Omental fat pad (tissue), 3 donors: ENCODE measurements at regions not wholly inside any gene's neighbourhood (a gene's known extent, or its start where the extent isn't known, plus 50 kb on each side); places are given as distances from the start of the nearest gene placed in this dataset.

Experiments used
- ATAC-seq: fragments of 150-250 bp; one replicate; pipeline ENCODE4 v1.9.1; 2016; ENCODE audit warnings: mild to moderate bottlenecking, moderate library complexity; ENCODE audit not compliant: low FRiP score
- DNase-seq: peaks from one replicate; pipeline ENCODE4 v3.0.0-alpha.2; 2019; ENCODE audit warnings: low spot score
- CTCF ChIP-seq, 3 donors: fragments of 450-650 bp; IDR thresholded peaks; one replicate each; pipeline ENCODE4 v1.5.1; 2016 to 2017; ENCODE audit warnings: antibody characterized with exemption in 3 of 3, mild to moderate bottlenecking in 3 of 3, moderate library complexity in 2 of 3

GRCh38 chr2:557635-558301, 119.4 kb downstream of the TMEM18 start:
- DNase-seq, result no peak
- no peak for TF ChIP-seq CTCF (IDR thresholded peaks at IDR 0.05)
- ATAC-seq, result no peak

GRCh38 chr2:556485-556884, 120.7 kb downstream of the TMEM18 start:
- TF ChIP-seq CTCF (IDR thresholded peaks at IDR 0.05), result no peak
- DNase-seq (no peak), ATAC-seq (no peak)

GRCh38 chr2:555164-555922, 121.9 kb downstream of the TMEM18 start:
- no peak for DNase-seq

GRCh38 chr2:554444-554843, 122.8 kb downstream of the TMEM18 start:
- no peak for TF ChIP-seq CTCF (IDR thresholded peaks at IDR 0.05)
- DNase-seq (no peak), ATAC-seq (no peak)

More at GRCh38 chr2:555164-555922, 121.9 kb downstream of the TMEM18 start:
- no peak for TF ChIP-seq CTCF (IDR thresholded peaks at IDR 0.05)
- no peak for ATAC-seq

- no peak for TF ChIP-seq CTCF (IDR thresholded peaks at IDR 0.05)
- ATAC-seq (no peak), DNase-seq (no peak)
Measured at GRCh38 chr2:552906-553305, 124.3 kb downstream of the TMEM18 start.

GRCh38 chr2:551621-552020, 125.6 kb downstream of the TMEM18 start:
- ATAC-seq (no peak), DNase-seq (no peak)
- no peak for TF ChIP-seq CTCF (IDR thresholded peaks at IDR 0.05)
